22Rv1 (cell line): ENCODE measurements at regions not wholly inside any gene's neighbourhood (a gene's known extent, or its start where the extent isn't known, plus 50 kb on each side); places are given as distances from the start of the nearest gene placed in this dataset.
A peak's percentile ranks its signal among the peaks of the same experiment; 100 is the strongest.
"Not testable (repeated sequence)": the region's sequence is repeated elsewhere in the genome, so short reads cannot be mapped to it uniquely, and the experiment has no call there.

Experiments used
- H3K27ac ChIP-seq: fragments of 450-650 bp; 2 replicates; pipeline ENCODE4 v1.5.1; 2017
- CTCF ChIP-seq: fragments of 450-650 bp; IDR thresholded peaks from 2 replicates; pipeline ENCODE4 v1.5.1; 2017; ENCODE audit warnings: mild to moderate bottlenecking
- ZFX ChIP-seq: fragments of 450-650 bp; IDR thresholded peaks from 2 replicates; pipeline ENCODE4 v1.6.1; 2017; ENCODE audit warnings: antibody characterized with exemption, borderline replicate concordance

DNA sequence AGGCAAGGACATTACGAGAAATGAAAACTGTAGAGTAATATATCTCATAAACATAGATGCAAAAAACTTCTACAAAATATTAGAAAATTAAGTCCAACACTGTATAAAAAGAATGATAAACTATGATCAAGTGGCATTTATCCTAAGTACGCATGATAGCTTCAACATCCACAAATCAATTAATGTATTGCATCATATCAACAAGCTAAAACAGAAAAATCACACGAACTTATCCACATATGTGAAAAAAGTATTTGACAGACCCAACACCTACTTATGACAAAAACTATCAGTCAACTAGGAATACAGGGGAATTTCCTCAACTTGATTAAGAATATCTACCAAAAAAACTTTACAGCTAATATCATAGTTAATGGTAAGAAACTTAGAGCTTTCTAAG is 129.9 kb upstream of the ALG10 start:
- TF ChIP-seq CTCF (no peak), ZFX (no peak)
- no peak overlapping the region for H3K27ac ChIP-seq

DNA sequence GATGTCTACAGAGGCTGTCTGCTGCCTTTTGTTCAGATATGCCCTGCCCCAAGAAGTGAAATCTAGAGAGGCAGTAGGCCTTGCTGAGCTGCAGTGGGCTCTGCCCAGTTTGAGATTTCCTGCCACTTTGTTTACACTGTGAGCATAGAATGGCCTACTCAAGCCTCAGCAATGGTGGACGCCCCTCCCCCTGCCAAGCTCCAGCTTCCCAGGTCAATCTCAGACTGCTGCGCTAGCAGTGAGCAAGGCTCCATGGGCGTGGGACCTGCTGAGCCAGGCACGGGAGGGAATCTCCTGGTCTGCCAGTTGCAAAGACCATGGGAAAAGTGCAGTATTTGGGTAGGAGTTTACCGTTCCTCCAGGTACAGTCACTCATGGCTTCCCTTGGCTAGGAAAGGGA is 101.8 kb upstream of the ALG10 start:
- H3K27ac ChIP-seq, result not testable (repeated sequence)

DNA sequence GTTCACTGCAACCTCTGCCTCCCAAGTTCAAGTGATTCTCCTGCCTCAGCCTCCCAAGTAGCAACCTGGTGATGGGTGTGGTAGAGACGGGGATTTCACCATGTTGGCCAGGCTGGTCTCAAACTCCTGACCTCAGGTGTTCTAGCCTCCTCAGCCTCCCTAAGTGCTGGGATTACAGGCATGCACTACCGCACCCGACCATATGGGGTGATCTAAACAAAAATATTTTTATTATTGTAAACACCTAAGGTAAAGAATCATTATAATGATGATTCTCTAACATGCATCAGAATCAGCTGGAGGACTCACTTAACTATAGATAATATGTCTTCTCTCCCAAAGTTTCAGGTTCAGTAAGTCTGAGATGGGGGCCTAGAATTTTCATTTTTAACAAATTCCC is 96.2 kb upstream of the ALG10 start:
- no peak overlapping the region for H3K27ac ChIP-seq
- TF ChIP-seq CTCF, result peak; percentile 24; the same call in 1 of the 2 replicates
- no peak for TF ChIP-seq ZFX

- not testable (repeated sequence) for H3K27ac ChIP-seq
Observed at GRCh38 chr12:33937669-33938068, 84.6 kb upstream of the ALG10 start.

DNA sequence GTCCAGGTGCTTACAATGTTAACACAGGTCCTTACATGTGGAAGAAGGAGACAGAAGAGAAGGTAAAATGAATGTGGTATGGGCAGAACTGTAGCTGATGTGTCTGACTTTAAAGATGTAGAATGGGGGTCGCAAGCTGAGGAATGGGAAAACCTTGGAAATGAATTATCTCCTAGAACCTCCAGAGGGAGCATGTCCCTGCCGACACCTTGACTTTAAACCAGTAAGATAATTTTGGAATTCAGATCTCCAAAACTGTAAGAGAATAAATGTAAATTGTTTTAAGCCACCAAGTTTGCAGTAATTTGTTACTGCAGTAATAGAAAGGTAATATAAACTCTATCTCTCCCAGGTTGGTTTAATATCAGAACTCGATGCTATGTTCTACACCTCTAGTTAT is 80.1 kb upstream of the ALG10 start:
- no peak overlapping the region for H3K27ac ChIP-seq
- peak; percentile 17; the same call in 1 of the 2 replicates for TF ChIP-seq CTCF
- TF ChIP-seq ZFX, result no peak

DNA sequence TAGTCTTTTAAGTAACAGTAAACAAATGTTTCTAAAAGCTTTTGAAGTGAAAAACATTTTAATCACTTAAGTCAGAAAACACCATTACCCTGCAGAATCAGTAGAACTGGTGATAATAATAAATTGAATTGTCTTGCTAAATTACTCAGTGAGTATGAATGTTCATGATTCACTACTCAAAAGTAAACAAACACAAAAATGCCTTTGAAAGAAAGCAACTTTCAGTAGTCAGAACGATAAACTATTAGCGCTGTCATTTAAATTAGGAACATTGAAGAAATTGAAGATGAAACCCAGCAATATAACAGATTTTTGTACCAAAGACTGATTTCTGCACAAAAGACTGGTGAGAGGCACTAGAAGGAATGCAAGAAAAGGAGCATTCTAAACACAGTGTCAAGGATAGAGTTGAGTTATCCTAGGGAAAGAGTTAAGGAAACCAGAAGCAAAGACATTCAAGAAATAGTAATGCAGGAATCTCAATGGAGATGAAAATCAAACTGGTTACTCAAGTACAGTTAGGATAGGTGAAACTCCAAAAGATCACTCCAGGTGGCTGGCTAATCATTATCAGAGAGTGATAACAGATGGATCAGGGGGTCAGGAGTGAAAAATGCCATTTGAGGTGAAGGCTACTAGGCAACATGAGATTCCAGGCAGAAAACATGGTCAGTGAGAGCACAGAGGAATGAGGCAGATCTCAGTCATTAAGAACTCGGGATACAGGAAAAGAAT is 77.4 kb upstream of the ALG10 start:
- TF ChIP-seq CTCF, result no peak
- TF ChIP-seq ZFX, result no peak

DNA sequence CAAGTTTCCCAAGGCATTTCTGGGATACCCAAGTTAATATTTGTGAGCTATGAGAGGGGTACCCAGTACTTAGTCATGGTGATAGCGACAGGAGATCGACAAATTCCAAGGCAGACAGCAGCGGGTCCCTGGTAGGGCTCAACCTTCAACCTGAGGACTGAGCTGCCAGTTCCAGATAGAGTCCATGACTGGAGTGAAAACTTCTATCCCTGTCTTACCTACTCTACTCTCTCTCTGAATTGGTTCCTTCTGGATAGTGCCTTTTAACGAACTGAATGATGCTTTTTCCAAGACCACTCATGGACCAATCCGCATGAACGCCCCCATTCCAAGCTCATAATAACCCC is 76.9 kb upstream of the ALG10 start:
- TF ChIP-seq ZFX (no peak), CTCF (no peak)

More for the DNA sequence above, 77.4 kb upstream of the ALG10 start:
- H3K27ac ChIP-seq, result no peak overlapping the region

GRCh38 chr12:33966219-33966618 is 56.1 kb upstream of the ALG10 start:
- H3K27ac ChIP-seq, result not testable (repeated sequence)

More for the DNA sequence above, 76.9 kb upstream of the ALG10 start:
- no peak overlapping the region for H3K27ac ChIP-seq

- no peak for TF ChIP-seq ZFX
- no peak for TF ChIP-seq CTCF
- H3K27ac ChIP-seq, result no peak overlapping the region
Observed at GRCh38 chr12:33967760-33968159, 54.5 kb upstream of the ALG10 start.
